ENCODE measurements at regions not wholly inside any gene's neighbourhood (a gene's known extent, or its start where the extent isn't known, plus 50 kb on each side); places are given as distances from the start of the nearest gene placed in this dataset.

DNA sequence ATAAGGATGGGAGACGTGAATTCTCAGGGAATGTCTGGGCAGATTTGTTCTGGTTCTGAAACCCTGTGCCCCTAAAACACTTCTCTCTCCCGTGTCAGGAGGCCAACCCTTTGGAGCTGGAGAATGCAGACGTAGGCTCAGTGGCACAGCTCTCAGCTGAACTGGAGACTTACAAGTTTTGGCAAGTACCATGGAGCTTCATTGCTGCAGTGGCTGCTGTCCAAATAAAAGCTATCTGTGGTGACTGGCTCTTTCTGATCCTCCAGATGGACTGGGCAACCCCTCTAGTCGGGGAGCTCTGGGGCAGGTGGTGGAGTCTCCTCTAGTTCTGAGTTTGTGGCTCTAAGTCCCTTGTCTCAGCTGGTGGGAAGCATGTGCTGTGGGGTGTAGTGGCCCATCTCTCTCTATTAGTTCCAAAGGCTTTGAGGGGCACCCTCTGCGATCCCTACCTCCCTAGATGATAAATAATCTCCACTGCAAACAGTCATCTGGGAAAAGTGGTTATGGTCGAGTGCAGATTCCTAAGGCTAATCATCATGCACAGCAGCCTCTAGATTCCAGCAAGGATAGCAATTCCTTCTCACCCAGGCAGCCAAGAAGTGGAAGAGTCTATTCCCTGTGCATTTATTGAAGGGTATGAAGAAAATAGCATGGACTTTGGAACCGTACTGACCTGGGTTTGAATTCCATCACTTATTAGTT, 204.2 kb upstream of the KLF4 start:
- DNase-seq, result no peak

DNA sequence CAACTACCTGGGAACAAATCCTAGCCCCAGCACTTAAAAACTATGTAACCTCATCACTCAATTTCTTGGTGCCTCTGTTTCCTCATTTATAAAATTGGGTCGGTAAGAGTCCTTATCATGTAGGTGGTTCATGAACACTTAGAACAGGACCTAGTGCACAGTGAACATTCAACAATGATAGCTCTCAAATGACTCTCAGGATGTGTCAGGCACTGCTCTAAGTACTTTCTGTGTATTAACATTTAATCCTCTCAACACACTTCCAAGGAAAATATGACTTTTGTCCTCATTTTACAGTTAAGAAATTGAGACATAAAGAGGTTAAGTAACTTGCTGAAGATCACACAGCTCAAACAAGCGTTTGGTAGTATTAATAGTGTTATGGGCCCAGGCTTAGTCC, 202.1 kb upstream of the KLF4 start:
- DNase-seq, result no peak

DNA sequence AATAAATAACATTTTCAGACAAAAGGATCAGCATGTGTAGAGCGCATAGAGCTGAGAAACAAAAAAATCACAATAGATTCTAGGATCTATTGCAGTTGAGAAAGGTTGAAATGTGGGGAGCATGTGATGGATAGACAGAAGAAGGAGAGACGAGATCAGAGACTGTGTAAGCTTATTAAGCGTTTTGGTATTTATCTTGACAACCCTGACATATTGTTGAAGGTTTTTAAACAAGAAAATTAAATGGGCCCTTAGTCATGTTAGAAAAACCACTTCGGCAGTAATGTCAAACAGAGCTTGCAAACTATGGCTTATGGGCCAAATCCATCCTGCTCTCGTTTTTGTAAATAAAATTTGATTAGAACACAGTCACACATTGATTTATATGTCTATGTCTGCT, 200.5 kb upstream of the KLF4 start:
- no peak for DNase-seq

DNA sequence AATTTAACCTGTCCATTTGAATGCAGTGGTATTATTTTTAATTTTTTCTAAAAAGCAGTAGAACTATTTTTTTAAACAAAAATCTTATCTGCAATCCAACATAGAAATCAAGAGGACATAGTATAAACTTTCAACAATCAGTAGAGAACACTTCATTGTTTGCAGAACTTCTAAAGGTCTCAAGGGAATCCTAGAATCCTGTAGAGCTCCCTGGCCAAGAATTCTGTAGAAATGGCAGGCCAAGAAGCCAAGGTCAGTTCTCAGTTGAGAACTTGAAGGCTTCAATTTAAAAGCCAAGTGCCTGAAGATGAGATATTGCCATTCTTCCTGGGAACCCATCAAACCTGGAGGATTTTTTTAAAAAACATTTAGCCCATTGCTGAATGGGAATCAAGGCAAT, 199.2 kb upstream of the KLF4 start:
- DNase-seq, result no peak

DNA sequence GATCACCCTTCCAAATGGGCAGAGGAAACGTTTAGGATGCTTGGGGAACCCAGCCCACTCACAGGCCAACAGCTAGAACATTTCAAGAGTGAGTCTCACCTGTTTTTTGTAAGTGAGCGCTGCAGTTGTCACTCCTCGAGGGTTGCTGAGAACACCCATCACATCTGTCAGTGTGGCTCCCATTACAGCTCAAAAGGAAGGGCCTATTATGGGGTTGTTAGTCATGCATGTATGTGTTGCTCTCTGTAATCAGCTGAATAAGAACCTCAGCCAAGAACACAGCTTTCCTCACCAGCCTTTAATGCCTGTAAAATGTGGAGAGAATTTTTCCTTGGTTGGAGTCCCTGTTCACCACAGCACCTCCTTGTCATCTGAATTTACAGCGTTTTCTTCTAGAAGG, 196.3 kb upstream of the KLF4 start:
- DNase-seq, result no peak

DNA sequence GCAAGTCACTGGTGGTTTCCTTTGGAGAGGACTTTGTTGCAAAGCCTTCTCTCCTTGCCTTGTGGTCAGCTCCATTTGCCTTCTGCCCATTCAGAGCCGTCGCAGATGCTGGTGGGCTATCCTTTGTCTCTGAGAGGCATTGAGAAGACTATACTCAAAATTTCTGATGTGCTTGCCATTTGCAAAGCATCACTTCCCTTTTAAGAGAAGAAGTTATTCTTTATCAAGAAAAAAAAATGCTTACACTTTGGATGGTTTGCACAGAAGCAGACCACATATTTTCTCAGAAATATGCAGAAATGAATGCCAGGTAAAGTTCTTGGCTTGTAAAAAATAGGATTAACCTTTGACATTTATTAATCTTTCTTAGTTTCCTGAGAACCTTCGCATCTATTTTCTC, 195.8 kb upstream of the KLF4 start:
- no peak for DNase-seq

DNA sequence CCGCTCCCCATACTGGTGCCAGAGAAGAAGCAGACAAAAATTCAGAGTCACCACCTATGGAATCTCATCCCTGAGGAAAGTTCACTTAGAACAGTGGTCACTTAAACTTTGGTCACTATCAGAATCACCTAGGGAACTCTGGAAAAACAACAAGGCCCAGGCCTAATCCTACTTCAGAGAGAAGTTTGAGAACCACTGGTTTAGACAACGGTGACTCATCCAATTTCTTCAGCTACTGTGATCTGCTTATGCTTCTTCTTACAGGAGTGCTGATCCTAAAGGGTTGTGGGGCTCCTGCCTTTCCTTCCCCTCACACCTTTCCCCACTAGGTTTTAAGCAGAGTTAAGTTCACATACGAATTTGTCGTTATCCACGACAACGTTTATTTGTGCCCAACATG, 194.7 kb upstream of the KLF4 start:
- no peak for DNase-seq

DNA sequence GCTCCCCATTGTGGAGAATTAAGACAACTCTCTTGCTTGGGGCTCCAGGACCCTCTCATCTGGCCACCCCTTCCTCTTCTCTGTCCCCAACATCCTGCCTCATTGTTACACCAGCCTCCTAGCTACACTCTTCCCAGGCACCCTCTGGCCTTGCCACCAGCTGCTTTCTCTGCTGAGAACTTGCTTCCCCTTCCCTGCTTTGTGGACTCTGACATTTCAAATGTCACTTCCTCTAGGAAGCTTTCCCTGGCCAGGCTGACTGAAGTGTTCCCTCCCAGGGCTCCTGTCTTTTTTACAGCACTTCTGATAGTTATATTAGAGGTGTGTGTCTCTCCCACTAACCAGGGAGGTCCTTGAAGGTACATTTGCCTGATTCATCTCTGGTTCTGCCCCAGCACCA, 194.0 kb upstream of the KLF4 start:
- no peak for DNase-seq

DNA sequence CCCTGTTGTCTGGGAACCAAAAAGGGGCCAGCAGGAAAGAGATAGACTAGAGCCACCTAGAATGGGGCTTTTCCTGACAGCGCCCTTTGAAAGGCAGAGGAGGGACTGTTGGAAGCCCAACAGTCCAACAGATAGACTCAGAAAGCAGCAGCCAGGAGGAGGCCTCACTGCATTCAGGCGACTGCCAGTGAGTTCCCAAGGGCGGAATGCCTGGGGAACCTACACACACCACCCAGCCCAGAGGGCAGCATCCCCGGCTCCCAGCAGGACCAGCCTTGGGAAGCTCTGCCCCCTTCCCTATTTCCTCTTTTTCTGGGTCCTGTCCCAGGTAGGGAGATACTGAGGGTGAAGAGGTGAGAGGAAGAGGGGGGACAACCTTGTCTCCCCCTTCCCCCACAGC, 192.4 kb upstream of the KLF4 start:
- DNase-seq, result no peak

DNA sequence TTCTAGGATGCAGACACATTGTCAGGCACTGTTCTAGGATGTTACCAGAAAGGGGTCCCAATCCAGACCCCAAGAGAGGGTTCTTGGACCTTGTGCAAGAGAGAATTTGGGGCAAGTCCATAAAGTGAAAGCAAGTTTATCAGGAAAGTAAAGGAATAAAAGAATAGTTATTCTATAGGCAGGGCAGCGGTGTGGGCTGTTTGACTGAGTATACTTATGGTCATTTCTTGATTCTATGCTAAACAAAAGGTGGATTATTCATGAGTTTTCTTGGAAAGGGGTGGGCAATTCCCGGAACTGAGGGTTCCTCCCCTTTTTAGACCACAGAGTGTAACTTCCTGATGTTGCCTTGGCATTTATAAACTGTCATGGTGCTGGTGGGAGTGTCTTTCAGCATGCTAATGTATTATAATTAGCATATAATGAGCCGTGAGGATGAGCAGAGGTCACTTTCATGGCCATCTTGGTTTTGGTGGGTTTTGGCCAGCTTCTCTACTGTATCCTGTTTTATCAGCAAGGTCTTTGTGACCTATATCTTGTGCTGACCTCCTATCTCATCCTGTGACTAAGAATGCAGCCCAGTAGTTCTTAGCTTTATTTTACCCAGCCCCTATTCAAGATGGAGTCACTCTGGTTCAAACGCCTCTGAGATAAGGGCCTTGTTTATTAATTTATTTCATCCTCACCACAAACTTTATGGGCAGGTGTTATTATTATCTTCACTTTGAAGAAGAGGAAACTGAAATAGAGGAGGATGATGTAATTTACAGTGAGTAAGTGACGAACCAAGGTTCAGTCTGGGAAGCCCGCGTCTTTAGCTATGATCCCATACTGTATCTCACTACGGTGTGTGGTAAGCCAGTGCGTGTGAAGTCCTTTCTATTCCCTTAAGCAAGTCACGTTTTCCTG, 186.0 kb upstream of the KLF4 start:
- DNase-seq, result no peak

DNA sequence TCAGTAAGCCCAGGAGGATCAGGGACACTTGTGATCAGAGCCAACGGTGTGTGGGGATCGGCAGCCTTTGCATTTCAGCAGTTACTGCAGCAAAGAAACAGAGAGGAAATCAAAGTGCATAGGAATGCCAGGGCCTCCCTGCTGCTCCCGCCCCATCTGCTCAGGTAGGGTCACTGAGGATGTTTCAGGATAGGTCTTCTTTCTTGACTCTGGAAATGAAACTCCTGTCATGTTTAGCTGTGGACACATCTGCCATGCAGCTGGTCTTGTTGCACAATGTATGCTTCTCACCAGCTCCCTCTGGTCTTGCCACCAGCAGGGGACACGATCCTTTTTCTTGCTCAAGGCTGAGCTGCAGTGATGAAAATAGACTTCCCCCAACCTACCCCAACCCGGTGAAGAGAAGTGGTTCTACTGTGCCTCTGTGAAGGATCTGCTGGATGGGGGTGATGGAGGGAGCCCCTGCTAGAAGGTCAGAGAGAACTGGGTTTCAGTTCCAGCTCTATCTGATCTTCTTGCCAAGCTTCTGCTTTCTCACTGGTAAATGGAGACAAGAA, 185.2 kb upstream of the KLF4 start:
- DNase-seq, result no peak

DNA sequence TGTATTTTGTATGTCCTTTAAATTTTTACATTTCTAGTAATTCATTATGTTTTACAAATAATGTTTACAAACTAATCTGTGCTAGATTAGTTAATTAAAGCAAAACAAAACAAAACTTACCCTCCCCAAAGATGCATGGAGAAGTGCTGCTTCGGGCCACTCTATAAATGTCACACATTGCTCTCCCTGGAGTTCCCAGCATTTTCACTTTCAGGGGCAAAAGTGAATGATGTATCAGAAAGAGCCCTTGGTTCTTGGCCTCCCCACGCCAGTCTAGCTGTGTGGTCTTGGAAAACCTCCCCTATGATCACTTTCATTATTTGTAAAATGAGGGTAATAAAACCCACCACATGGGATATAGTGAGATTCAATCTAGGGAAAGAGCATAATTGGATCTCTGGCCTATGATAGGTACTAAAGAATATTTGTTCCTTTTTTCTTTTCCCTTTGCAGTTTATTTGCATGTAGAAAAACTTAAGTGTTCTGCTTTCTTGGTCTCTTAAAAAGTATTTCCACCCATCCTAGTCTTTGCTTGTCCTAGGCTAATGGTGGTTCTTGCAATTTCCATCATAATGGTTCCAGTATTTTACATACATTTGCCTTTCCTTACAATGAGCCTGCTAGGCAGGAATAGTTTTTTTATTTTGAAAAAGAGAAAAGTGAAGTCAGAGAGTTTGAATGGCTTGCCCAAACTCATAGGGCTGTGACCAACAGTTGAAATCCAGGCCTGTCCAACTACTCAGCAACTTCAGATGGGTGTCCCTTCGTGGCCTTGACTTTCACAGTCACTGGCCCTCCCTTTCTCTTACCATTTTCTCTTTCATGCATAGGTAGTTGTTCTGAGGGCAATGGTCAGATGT, 184.5 kb upstream of the KLF4 start:
- DNase-seq, result no peak

DNA sequence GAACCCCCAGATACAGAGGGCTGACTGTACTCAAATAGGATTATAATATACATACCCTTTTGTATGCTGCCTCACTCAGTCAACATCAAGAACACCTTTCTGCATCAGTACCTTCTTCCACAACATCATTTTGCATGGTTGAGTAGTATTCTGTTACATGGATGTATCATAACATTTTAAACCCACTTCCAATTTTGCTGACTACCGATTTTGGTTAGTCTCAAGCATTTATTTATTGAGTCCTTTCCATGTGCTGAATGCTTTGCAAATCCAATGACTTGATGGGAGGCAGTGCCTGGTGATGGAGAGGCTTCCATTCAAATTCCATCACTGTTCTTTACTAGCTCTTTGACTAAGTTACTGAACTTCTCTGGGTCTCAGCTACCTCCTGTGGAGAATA, 182.0 kb upstream of the KLF4 start:
- DNase-seq, result no peak

DNA sequence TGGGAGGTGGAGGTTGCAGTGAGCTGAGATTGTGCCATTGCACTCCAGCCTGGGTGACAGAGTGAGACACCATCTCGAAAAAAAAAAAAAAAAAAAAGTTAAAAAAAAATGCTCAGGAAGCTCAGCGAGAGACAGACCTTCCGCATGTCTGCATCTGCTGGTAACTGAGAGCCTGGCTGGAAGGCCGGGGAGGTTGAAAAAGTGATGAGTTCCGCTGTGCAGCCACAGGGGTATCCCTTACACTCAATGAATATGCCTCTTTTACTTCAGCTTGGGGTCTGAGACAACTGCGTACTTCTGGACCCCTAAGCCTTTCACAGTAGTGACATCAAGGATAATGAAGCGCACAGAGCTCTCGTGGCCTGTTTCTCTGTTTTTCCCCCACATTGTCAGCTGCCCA, 179.9 kb upstream of the KLF4 start:
- no peak for DNase-seq

DNA sequence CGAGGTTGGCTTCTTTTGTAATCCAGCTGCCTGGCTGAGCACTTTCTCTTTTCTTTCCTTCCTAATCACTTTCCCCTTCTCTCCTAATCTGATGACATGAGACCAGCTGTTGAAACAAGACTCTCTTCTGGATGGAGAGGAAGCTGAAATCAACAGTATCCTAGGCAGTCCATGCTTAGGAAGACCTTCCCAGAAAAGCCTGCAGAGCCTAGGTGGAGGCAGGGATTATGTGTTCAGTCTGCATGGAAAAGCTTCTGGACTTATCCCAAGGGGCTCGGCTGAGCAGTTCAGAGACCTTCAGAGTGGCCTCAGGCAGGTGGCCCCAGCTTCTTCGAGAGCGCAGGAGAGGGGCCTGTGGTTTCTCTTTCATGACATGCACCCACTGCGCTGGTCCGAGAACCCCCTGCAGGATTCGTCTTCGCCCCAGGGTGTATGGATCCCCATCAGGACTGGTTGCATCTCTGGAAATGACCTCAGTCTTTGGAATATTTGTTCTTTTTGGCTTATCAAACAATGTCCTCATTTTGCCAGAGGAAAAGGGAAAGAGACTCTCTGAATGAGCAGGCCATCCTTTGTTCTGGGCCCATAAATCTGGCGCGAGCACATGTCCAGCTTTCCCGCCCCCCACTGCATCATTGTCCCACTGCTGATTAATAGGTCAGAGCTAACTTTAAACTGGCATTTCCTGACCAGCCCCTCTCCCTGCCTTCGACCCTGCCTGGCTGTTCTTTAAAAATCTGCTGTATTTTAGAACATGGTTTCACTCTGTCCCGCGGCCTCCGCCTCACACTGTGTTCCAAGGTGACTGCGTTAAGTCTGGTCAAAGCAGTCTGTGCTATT, 177.9 kb upstream of the KLF4 start:
- DNase-seq, result no peak

DNA sequence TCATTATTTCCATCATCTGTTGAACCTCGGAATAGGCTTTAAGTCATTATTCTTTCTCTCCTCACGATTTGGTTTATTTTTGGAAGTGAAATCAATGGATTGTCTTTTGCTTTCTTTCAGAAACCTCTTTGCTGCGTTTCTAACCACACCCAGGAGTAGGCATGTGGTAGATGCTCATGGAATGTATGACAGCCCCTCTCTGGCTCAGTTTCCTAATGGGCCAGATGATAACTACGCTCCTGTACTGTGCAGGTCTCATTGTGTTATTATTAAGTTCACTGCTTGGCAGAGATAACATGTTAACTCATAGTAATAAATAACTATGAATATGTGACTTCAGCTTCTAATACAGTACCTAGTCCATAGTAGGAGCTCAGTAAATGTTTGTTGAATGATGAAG, 175.5 kb upstream of the KLF4 start:
- no peak for DNase-seq

DNA sequence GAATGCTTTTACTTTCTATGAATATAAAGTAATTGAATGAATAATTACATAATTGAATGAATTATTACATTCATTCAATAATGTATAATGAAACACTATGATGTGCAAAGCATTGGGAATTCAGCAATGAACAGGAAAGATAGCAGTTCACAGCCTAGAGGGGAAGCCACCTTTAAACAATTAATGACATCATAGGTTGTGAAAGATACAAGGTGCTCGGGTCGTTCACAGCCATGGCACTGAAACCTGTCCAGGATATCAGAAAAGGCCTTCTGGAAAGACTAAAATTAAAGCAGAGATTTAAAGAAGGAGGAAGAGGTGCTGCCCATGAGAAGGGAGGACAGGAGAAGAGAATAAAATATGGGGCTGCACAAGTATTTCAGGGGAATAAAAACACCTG, 171.4 kb upstream of the KLF4 start:
- no peak for DNase-seq

DNA sequence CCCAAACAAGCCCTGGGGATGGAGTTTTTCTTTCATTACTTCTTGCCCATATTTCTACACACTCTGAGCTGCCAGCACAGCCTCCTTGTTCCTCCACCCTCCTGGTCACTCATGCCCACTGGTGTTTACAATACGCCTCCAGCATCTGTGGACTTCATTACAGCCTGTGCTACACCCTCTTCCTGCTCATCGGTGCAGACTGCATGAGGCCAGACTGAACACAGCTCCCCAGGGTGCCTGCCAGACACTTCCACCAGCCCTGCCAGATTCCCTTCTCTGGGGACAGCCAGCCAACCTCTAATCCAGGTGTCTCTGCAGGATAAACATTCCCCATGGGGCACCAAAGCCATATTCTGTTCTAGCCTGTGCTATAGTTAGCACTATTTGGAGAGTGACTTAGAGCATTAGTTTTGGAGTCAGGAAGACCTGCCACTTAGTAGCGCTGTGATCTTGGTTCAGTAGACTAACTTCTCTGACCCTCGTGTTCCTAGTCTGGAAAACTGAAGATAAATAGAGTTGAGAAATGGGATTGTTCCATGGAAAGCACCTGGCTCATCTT, 163.8 kb upstream of the KLF4 start:
- DNase-seq, result no peak

DNA sequence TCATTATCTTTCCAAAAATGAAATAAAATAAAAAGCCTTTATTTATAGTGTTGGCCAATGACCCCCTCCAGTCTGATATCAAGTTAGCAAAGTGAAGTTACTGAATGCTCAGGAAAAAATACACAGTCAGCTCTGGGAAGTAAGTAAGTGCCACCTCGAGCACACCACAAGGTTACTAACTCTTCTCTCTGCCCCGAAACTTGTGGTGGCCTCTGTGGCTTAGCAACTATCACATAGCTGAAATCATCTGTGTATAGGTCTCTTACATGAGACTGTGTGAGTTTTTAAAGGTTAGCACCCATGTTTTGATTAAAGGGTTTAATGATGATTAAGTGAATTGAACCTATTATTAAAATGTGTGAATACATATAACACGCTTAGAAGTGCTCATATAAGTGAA, 161.4 kb upstream of the KLF4 start:
- DNase-seq, result no peak

DNA sequence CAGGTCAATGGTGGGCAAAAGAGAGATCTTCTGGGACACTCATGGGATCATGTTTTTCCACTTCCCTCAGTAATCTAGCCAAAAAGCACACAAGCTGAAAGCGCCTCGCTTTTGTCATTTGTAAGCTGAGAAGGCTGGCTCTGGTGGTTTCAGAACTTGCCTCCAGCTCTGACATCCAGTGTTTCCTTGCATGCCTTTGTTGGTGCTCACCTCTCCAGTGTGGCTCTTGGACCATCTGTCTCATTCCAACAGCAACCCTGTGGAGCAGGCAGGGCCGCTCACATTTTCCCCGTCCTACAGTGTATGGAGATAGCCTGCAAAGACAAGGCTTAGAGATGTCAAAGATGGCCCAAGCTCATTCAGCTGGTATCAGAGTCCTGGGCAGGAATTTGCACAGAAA, 160.8 kb upstream of the KLF4 start:
- DNase-seq, result no peak

DNA sequence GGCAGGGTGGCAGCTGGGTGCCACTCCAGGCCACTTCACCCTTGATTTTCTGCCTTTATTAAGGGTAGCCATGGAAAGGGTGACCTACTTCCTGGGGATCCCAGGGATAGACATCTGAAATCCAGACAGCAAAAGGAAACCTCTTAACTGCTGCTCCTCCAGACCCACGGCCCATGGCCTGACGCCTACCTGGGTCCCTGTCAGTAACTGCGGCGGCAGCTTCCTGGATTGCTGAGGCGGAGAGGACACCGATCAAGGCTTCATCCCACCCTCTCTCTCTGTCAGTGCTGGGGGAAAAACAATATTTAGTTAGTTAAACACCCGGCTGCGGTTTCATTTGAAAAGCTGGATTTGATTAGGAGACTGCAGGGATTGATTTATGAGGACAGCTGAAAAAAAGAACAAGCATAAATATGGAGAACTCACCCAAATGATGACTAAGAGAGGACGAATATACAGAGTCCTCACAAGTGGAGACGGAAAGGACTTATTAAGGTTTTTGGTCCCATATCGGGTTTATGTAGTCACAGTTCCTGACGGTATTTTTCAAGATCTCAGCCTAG, 158.7 kb upstream of the KLF4 start:
- DNase-seq, result no peak

DNA sequence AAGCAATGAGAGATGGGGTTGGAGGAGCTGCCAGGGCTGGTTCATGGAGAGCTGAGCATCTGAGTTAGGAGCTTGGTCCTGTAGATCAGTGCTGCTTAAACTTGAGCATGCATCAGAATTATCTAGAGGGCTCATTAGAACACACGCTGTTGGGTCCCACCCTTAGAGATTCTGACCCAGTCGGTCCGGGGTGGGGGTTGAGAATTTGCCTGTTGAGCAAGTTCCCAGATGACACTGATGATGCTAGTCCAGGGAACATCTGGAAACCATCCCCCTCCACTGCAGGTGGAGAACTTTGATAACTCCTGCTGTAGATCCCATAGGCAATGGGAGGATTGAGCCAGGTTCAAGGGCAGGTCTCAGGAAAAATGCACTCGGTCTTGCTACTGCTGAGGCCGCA, 158.0 kb upstream of the KLF4 start:
- DNase-seq, result no peak
